ENCODE measurements at regions not wholly inside any gene's neighbourhood (a gene's known extent, or its start where the extent isn't known, plus 50 kb on each side); places are given as distances from the start of the nearest gene placed in this dataset.

- TF ChIP-seq, protein P1, sequence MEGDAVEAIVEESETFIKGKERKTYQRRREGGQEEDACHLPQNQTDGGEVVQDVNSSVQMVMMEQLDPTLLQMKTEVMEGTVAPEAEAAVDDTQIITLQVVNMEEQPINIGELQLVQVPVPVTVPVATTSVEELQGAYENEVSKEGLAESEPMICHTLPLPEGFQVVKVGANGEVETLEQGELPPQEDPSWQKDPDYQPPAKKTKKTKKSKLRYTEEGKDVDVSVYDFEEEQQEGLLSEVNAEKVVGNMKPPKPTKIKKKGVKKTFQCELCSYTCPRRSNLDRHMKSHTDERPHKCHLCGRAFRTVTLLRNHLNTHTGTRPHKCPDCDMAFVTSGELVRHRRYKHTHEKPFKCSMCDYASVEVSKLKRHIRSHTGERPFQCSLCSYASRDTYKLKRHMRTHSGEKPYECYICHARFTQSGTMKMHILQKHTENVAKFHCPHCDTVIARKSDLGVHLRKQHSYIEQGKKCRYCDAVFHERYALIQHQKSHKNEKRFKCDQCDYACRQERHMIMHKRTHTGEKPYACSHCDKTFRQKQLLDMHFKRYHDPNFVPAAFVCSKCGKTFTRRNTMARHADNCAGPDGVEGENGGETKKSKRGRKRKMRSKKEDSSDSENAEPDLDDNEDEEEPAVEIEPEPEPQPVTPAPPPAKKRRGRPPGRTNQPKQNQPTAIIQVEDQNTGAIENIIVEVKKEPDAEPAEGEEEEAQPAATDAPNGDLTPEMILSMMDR (IDR thresholded peaks at IDR 0.05) = no peak
- no peak for TF ChIP-seq ZFX (IDR thresholded peaks at IDR 0.05; ENCODE audit: borderline replicate concordance)
Measured at GRCh38 chr20:56806952-56807517, 177.9 kb downstream of the TFAP2C start.

Measured in 22Rv1 (cell line).